HG03045 (cell line): ENCODE measurements at regions not wholly inside any gene's neighbourhood (a gene's known extent, or its start where the extent isn't known, plus 50 kb on each side); places are given as distances from the start of the nearest gene placed in this dataset.

Experiments
- ATAC-seq: cut with Tn5 transposase; IDR thresholded peaks from one replicate; pipeline ENCODE4 v1.9.1; 2021; ENCODE audit warnings: mild to moderate bottlenecking, moderate library complexity; ENCODE audit not compliant: unreplicated experiment

DNA sequence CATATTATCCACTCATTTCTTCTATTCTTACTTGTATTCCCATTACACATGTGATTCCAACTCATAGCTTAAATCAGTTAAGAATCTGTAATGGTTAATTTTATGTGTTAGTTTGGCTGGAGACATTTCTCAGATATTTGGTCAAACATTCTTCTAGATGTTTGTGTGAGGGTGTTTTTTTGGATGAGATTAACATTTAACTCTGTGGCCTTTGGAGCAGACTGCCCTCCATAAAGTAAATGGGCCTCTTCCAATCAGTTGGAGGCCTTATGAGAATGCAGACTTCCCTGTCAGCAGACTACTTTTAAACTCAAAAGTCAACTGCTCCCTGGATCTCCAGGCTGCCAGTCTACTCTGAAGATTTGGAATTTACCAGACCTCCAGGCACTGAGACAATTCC lies 976.8 kb upstream of the ACVR2A start:
- no peak for ATAC-seq

DNA sequence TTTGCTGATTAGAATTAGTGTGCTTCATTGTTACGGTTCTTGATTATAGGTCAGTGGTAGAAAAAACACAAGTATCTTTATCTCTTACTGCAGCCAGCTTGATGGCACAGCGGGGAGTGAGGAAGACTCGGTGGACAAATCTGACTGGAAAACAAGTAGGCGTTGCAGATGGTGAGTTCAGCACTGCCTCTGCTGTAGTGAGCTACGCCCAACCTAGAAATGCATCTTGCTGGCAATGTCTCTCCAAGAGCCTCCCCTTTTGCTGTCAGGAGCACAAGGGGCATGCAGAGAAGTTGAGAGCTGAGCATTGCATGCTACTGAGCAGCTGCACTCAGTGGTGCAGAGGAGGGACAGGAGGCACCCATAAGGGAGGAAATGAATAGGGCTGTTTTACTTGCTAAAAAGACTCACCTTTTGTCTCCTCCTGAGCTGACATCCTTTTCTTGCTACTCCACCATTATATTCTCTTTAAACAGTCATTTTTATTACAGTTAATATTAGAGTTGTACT lies 977.3 kb upstream of the ACVR2A start:
- ATAC-seq, result no peak

DNA sequence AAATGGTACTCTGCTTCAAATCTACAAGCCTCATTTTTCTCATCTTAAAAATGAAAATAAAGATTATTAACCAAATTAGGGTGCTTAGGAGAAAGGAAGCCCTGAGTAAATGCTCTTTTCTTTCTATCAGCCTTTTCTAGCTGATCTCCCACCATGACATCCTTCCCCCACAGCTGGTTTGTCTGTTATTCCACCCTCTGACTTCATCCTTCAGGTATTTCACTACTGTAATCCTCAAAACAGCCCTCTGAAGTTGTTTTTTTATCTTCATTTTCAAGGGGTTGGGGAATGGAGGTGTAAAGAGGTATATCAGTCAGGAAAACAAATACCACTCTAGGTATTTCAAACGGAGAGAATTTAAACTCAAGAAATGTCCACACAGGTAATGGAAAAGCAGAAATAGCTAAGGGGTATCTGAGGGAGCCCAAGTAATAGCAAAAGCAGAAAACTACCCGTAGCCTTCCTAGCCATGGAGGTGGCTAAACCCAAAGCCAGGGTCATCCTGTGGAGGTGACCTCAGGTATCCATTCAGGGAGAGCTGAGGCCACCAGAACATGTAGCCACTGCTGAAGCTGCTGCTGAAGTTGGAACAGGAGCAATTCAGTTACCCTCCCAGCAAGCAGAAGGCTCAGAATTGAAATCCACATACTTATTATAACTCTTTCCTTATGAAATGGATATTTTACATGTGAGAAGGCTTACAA lies 990.9 kb upstream of the ACVR2A start:
- no peak for ATAC-seq

DNA sequence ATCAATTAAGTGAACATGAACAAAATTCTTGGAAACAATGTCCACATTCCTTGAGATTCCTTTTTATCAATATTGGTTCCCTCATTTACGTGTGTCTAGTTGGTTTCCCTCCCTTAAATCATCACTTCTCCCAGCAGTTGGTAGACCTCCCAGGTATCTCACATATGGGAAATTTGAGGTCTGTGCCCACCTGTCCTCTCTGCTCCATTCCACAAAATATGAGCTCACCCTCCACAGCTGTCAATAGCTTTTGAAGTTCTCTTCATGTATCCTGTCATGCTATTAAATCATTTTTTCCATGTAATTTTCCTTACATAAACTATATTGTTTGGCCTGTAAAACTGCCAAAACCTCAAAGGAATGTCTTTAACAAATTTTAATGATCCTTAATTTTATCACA lies 992.2 kb upstream of the ACVR2A start:
- ATAC-seq, result no peak

- no peak for ATAC-seq
Observed at GRCh38 chr2:146850746-146851145, 994.1 kb upstream of the ACVR2A start.

DNA sequence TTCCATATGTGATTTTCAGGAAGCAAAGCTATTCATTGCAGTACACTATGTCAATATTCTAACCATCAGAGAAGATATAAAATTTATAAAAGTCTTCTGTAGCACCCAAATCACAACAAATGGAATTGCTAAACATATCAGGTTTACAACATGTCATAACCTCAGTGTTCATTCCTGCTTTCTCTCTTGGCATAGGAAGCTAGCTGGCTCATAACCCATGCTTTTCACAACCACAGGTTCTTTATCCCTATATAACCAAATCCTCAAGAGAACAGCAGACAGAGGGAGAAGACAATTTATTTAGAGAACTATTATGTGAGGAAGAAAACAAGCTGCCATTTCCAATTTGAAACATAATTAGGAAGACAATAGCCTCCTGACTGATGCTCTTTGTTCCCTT lies 997.0 kb upstream of the ACVR2A start:
- ATAC-seq, result no peak

DNA sequence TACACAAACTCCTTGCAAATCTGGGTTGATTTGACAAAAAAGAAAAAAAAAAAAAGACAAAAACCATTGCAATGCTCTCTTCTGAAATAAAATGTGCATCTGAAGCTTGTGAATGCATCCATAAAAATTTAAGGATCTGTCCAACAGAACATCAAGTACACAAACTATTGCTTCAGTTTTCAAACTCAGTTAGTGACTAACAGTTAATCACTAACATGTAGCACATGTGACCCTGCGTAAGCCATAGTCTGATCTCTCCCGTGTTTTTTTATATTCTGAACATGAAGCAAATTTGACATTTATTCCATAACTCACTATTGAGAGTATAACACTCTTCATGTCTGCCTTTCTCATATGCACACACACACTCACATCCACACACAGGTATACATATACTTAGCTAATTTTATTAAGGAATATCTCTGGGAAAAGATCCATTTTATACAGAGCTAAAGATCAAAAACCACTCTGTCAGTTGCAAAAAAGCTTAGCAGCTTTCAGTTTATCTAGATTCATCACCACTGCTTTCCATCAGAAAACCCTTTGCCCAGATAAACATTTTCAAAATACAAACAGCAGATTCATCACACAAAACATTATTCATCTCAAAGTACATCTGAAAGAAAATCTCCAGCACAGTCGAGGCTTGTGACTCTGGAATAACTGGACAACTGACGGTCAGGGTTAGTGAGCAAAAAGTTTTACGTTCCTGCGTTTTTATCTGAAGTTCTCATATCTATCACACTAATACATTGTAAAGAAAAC lies 1000.4 kb upstream of the ACVR2A start:
- ATAC-seq, result no peak

- ATAC-seq, result no peak
Observed at GRCh38 chr2:146837857-146838256, 1007.0 kb upstream of the ACVR2A start.

- ATAC-seq, result no peak
Observed at GRCh38 chr2:146826388-146826787, 1018.4 kb upstream of the ACVR2A start.

DNA sequence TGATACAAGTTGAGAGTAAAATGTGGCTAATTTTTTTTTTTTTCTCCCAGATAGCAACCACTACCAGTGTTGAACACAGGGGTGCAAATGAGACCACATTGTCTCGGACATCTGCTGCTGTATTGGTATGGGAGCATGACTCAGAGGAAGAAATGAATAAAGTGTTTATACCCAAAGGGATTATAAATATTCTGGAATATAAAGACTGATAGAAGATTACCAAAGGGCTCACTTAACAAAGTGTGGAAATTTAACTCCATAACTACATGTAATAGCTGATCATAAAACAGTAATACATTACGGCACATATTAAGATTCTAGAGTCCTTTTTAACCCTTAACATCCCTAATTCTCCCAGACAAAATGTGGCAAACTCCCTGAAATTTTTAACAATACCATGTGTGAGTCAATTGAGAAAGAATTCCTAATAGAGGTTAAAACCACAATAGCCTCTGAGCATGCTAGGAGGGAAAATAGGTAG lies 1023.0 kb upstream of the ACVR2A start:
- ATAC-seq, result no peak

- ATAC-seq, result no peak
Observed at GRCh38 chr2:146820672-146821071, 1024.2 kb upstream of the ACVR2A start.

GRCh38 chr2:146818122-146818521 lies 1026.7 kb upstream of the ACVR2A start:
- ATAC-seq, result no peak

DNA sequence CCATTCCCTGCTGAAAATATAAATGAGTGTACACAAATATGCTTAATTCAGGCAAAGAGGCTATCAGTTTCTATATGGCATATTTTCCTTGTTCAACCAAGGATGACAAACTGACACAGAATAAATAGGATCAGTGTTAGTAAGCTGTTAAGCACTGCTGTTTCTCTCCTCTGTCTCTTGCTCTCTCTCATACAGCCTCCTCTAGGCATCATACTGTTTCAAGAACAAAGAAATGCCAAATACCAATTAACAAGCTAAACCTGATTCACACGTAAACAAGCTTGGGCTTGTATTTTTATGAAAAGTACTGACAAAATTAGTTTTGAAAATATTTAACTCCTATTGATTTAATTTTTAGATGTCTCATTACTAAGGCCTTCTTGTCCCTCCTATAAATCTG lies 1027.2 kb upstream of the ACVR2A start:
- ATAC-seq, result no peak

GRCh38 chr2:146814971-146815370 lies 1029.9 kb upstream of the ACVR2A start:
- no peak for ATAC-seq

DNA sequence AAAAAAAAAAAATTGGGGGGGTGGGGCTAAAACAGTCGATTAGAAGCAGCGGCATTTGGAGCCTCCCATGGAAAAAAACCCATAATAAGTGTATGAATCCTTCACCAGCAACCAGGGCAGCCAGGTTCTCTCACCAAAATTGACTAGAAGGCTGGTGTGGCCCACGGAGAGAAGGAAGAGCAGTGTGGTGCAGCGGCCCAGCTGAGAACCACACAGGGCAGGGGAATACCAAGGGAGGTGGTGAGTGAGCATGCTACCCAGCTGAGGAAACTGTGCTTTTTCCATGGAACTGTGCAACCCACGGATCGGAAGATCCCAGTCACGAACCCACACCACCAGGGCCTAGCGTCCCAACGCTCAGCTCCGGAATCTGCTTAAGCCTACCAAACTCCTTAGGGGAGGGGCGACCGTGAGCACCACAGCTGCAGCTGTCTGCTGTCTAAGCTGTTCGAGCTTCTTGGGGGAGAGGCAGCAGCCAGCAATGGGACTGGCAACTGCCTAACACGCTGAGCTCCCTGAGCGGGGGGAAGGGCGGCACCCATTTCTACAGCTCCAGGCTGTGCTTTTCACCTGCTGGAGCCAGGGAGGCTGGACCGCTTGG lies 1037.2 kb upstream of the ACVR2A start:
- ATAC-seq, result no peak

DNA sequence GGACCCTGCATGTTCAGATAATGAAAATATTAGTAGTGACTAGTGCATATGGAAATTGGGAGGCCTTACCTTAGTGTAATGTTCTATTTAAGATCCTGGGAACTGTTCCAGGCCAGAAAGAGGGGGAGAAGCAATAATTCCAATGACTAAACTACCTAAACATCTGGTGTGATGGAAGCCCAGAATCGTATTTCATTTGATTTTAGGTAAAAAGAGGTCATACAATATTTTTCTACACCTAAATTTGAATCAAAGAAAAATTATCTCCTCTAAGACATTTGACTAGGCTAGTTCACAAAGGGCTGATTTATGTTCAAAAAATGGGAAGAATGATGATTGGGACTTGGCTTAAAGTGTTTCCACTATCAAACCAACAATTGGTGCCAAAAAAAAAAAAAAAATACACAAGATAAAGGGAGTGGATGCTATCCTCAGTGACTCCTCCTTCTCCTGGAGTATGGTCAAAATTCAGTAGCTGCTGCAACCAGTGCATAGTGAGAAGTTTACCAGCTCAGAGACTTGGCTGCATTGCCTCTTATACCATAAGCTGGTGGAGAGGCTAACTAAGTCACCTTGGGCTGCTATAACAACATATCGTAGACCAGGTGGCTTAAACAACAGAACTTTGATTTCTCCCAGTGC lies 1038.3 kb upstream of the ACVR2A start:
- no peak for ATAC-seq

GRCh38 chr2:146804288-146804687 lies 1040.5 kb upstream of the ACVR2A start:
- ATAC-seq, result no peak

- no peak for ATAC-seq
Observed at GRCh38 chr2:146801886-146802285, 1042.9 kb upstream of the ACVR2A start.

DNA sequence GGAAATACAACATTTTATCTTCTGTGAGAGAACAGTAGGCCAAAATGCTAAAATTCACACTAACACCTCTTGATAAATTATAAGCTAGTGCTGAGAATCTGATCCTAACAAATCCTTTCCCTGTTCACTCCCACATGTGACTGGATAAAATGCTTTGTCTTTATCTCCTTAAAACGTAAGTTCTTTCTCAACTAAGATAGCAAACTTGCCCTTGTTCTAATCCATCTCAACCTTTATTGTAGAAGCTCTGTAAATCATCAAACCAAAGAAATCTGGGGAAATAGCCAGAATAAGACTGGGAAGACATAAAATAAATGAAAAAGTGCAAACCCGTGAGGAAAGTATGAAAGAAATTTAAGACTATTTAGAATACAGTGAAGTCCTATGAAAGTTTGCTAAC lies 1058.4 kb upstream of the ACVR2A start:
- no peak for ATAC-seq

DNA sequence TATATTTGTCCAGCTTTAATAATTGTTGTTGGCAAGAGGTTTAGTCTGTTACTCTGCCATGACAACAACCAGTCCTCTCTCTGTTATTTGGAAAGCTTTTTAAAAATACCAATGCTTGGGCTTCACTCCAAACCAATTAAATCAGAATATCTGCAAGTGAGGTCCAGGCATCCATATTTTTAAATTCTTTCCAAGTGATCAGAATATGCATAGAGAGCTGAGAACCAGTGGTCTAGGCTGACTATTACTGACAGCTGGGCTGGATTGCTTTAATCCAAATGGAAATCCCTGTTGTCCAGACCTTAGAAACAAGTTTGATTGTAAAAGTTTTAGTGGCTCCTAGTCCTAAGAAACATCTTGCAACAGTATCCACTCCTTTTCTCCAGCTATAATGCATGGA lies 1059.7 kb upstream of the ACVR2A start:
- no peak for ATAC-seq

DNA sequence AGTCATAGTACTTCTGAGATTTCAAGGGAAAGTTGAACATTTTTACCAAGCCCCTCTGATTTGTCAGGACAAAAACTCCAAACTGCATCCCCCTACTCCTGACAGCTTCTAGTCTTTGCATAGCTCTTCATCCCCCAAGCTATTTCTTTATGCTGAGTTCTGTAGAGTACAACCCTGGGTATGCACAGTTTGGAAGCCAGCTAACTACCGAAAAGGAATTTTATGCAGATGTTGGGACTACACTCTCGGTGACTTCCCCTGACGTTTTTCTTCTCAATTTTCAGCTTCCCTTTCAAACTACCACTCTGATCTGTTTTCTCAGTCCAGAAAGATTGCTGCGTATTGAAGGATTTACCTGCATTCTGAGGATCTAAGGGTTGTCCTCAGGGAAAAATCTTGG lies 1060.2 kb upstream of the ACVR2A start:
- no peak for ATAC-seq
